LHCN-M2 (cell line): ENCODE measurements at regions not wholly inside any gene's neighbourhood (a gene's known extent, or its start where the extent isn't known, plus 50 kb on each side); places are given as distances from the start of the nearest gene placed in this dataset.
A peak's percentile ranks its signal among the peaks of the same experiment; 100 is the strongest.

Source experiments
- DNase-seq: peaks from one replicate; pipeline ENCODE4 v3.0.0-alpha.2; 2012; ENCODE audit warnings: low read depth

DNA sequence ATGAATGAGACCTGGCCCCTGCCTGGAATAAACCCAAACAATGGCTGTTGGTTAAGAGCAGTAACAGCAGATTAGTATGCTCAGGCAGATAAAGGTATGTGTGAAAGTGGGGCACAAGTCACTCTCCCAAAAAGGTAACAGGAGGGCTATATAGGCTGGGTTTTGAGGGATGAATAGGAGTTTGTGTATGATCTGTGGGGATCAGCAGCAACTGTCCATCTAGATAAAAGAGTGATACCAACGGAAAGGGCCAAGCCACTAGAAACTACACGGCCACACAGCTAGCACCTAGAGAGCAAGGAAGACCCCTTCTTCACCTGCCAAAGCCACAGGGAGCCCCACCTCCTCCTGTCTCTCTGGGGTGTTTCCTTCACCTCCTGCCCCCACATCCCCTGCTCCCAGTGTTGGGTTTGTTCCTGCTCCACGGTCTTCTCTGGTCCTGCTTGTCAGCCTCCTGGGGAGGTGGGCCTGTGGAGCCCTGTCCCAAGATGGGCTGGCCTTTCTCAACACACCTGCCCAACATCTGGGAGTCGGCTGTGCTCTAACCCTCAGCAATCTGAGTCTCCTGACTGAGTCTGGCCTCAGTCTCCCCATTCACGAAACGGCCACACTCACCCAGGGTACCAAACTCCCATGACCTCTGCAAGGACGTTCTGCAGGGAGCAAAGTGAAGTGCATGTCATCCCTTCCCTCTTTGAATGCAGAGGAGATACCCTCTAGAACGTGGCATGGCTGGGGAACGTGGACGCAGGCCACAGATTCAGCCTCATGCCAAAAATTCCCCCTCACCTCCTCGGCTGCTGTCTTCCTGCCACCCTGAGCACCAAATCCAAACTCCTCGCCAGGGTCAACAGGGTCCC is 108.2 kb downstream of the NCOR2 start:
- no peak for DNase-seq

DNA sequence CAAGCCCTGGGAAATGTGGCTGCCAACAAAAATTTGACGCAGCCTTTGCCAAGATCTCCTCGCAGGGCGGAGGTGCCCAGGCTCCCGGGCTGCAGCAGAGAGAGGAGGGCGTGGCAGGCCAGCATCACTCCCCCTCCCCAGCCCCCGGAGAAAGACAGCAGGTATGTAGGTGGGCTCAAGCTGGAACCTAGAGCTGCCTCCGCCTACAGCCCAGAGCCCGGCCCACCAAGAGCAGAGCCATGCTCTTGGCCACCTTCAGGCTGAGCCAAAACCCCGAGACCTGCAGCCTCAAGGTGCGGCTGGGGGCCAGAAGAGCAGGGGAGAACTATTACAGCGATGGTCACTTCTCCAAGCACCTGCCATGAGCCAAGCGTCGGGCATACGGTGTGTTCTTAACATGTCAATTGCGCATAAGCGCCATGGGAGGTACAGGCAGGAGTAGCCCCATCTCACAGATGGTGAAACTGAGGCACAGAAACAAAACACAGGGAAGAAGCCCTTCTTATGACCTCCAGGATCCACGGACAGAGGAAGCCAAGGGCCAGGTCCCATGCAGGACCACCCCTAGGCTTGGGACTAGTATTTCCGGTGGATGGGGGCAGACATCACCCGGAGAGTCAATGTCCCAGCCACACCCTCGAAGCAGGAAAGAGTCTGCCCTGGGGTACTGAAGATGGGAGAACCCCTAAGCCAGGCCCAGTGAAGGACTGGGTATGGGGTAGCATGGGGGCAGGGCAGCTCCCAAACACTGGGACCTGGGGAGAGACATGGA is 109.0 kb downstream of the NCOR2 start:
- no peak for DNase-seq

GRCh38 chr12:124457287-124458219 is 109.9 kb downstream of the NCOR2 start:
- no peak for DNase-seq

DNA sequence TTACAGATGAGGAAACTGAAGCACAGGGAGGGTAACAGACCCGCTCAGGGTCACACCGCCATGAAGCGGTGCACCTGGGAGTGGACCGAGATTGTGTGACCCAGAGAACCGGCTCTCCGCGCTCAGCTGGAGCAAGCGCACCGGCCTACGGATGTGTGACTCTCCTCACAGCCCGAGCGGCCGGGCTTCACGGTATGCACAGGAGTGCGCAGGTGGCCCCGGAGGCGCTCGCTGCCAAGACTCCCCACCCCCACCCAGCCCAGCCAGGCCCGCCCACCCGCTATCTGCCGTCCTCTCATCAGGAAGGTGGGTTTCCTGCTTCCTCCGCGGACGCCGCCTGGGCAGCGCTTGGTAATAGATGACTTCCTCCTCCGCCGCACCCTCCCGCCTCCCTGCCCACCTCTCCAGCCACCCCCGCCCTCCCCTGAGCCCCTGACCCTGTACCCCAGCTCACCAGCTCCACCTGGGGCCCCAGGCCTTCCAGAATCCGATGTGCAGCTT is 110.7 kb downstream of the NCOR2 start:
- no peak for DNase-seq

DNA sequence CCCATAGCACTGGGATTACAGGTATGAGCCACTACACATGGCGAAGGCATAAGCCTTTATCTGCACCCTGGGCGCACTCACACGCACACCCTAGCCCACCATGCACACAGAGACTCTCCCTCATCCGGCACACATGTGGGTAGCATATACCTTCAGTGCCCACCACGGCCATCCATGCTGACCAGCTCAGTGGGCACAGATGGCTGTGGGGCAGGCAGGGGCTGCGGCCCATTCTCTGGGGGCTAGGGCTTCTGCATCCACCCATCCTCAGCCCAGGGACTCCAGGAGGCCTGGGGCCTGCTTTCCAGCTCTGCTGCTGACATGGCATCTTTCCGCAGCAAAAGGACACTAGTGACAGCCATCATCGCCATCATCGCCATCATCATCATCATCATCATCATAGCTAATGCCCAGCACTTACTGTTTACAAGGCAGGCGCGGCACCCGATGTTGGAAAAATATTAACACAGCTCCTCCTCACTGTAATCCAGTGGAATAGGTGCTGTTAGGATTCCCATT is 111.2 kb downstream of the NCOR2 start:
- DNase-seq, result no peak

- no peak for DNase-seq
Measured at GRCh38 chr12:124455336-124455735, 112.1 kb downstream of the NCOR2 start.

DNA sequence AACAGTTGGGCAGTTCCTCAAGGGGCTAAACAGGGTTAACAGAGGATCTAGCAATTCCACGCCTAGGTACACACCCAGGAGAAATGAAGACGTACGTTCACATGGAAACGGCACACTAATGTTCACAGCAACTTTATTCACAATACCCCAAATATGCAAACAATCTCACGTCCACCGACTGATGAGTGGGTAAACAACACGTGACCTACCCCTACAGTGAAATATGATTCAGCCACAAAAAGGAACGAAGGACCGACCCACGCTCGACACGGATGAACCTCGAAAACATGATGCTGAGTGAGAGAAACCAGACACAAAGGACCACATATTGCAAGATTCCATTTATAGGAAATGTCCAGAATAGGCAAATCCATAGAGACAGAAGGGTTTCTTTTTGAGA is 112.7 kb downstream of the NCOR2 start:
- peak; percentile 82 for DNase-seq

- no peak for DNase-seq
Measured at GRCh38 chr12:124454352-124454725, 113.1 kb downstream of the NCOR2 start.

GRCh38 chr12:124453419-124454351 is 113.7 kb downstream of the NCOR2 start:
- DNase-seq, result peak; percentile 91

DNA sequence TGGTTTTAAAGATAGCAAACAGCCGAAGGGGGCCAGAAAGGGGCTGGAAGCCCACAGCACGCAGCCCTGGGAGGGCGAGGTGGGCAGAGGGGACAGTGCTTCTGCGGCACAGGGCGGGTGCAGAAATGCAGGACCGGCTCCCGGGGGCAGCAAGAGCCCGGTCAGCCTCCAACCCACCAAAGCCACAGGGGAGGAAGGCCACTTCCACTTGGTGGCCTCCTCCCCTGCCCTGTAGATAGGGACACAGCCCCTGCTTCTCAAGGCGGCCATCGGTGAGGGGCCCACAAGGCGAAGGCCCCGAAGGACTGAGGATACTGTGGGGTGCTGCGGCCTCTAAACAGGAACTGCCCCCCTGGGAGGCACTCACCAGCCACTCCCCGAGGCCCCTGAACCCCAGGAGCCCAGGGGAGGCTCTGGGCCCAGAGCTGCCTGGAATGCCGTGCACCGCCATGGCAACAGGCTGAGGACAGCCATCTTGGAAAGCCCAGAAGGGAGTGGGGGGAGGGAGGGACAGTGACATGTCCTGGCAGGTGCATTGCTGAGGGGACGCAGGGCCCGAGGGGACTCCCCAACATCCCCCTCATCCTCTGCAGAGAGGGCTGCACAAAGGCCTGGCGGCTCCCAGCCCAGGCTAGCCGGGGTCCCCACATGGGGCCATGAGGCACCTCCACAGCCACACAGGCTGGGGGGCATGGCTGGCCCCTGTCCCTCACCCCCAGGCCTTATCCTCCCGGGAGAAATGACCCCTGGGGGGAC is 114.7 kb downstream of the NCOR2 start:
- no peak for DNase-seq

GRCh38 chr12:124451637-124452243 is 115.7 kb downstream of the NCOR2 start:
- no peak for DNase-seq

GRCh38 chr12:124451016-124451415 is 116.4 kb downstream of the NCOR2 start:
- DNase-seq, result no peak

DNA sequence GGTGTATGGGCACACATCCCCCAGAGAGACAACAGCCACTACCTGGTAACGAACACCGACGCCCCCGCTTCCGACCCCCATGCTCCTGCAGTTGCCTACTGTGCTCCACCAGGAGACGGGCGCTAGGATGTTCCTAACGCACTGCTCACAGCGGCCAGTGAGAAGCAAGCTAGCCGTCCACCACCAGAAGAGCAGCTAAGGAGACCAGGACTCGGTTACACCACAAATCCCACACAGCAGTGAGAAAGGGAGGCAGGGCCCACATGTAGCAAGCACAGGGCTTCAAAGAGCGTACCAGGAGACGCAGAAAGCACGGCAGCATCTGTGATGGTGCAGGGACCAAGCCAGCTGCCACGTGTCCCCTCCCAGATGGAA is 117.0 kb downstream of the NCOR2 start:
- DNase-seq, result no peak

DNA sequence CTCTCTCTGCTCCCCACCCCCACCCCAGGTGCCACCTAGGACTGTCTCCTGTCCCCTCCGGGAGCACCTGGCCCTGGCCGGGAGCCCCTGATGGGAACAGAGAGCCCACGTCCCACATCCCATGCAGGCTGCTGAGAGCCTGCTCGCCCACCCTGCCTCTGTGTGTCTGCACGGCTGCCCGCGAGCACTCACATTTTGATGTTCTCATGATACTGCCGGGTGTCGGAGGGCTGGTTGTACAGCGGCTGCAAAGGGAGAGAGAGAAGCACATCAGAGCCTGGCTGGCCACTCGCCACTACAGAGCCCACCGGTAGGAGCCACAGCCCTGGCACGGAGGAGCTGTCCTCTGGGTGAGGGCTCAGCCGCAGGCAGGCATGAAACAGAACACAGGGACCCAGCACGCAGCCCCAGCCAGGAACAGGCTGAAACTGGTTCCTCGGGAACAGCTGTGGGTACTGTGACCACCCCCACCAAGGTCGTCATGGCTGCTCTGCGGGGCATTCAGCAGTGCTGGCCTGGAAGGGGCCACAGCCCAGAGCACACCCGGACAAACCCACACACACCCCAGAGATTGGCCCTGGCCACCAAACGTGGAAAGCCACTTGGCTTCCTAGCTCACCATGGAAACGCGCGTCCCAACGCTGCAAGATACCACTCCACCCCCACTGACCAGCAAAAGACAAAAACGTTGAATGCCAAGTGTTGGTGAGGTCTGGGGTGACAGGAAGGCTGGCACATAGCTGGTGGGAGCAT is 117.6 kb downstream of the NCOR2 start:
- no peak for DNase-seq

GRCh38 chr12:124448955-124449622 is 118.3 kb downstream of the NCOR2 start:
- DNase-seq, result no peak

DNA sequence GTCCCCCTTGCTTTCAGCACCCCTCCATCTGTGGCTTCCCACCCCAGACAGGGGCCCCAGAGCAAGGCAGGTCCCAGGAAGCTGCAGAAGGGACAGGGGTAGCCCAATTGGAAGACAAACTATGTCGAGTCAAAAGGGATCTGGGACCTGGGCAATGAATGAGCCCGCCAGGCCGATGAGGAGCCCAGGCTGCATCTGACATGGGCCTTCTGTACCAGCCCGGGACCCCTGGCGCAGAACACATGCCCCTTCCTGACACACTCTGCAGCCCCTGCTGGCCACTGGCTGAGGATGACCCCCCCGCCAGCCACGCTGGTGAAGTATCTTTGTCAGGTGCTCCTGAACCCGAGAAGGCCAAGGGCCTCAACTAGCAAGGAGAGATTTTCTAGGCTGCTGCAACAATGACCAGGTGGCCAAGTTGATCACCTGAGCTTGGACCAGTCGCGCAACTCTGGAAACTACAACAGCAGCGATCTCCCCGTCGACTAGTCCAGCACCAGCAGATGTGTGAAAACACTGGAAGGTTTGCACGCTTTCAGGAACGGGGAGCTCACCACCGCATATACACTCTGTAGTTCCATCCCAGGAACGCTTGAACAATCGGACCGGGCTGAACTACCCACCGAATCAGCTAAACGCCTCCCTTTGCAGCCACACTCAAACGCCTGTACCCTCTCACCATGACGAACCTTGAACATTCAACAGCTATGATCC is 119.0 kb downstream of the NCOR2 start:
- no peak for DNase-seq

GRCh38 chr12:124446364-124446763 is 121.0 kb downstream of the NCOR2 start:
- DNase-seq, result no peak
